A549 (cell line): ENCODE measurements at regions not wholly inside any gene's neighbourhood (a gene's known extent, or its start where the extent isn't known, plus 50 kb on each side); places are given as distances from the start of the nearest gene placed in this dataset.

Experiments used
- POLR2A ChIP-seq: IDR thresholded peaks from 2 replicates; pipeline ENCODE4 v1.6.1; 2012; ENCODE audit warnings: mild to moderate bottlenecking, low read length
- TF ChIP-seq, protein P1 (sequence below): fragments of >200 bp; sonication (Bioruptor Twin); formaldehyde crosslinking; IDR thresholded peaks from 3 replicates; pipeline ENCODE4 v1.5.1; 2016

DNA sequence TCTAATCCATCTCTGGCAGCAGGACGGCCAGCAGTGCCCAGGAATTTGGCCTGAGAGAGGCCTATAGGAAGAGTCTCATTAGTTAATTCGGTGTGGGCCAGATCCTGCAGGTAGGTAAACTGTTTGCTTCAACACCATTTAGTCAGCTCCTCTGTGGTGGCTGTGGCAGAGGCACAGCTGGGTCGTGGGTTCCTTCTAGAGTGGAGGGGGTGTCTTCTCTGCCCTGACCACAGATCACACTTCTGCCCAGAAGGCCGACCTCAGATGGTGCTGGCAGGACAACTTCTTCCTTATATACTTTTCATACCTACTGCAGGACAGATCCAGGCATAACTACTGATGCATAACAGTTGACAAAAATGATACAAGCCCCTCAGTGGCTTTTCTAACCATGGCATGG lies 281.4 kb downstream of the RPS6KC1 start:
- TF ChIP-seq, protein P1, sequence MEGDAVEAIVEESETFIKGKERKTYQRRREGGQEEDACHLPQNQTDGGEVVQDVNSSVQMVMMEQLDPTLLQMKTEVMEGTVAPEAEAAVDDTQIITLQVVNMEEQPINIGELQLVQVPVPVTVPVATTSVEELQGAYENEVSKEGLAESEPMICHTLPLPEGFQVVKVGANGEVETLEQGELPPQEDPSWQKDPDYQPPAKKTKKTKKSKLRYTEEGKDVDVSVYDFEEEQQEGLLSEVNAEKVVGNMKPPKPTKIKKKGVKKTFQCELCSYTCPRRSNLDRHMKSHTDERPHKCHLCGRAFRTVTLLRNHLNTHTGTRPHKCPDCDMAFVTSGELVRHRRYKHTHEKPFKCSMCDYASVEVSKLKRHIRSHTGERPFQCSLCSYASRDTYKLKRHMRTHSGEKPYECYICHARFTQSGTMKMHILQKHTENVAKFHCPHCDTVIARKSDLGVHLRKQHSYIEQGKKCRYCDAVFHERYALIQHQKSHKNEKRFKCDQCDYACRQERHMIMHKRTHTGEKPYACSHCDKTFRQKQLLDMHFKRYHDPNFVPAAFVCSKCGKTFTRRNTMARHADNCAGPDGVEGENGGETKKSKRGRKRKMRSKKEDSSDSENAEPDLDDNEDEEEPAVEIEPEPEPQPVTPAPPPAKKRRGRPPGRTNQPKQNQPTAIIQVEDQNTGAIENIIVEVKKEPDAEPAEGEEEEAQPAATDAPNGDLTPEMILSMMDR: no peak
- TF ChIP-seq POLR2A: no peak
